NT2/D1 (cell line): ENCODE measurements at regions not wholly inside any gene's neighbourhood (a gene's known extent, or its start where the extent isn't known, plus 50 kb on each side); places are given as distances from the start of the nearest gene placed in this dataset.

Experiments
- SUZ12 ChIP-seq: IDR thresholded peaks from 2 replicates; pipeline ENCODE4 v1.6.1; 2011; ENCODE audit not compliant: insufficient read length, insufficient read depth; ENCODE audit errors: extremely low read depth
- ZNF274 ChIP-seq: IDR thresholded peaks from 2 replicates; pipeline ENCODE4 v1.6.1; 2011; ENCODE audit warnings: mild to moderate bottlenecking, low read depth, low read length

DNA sequence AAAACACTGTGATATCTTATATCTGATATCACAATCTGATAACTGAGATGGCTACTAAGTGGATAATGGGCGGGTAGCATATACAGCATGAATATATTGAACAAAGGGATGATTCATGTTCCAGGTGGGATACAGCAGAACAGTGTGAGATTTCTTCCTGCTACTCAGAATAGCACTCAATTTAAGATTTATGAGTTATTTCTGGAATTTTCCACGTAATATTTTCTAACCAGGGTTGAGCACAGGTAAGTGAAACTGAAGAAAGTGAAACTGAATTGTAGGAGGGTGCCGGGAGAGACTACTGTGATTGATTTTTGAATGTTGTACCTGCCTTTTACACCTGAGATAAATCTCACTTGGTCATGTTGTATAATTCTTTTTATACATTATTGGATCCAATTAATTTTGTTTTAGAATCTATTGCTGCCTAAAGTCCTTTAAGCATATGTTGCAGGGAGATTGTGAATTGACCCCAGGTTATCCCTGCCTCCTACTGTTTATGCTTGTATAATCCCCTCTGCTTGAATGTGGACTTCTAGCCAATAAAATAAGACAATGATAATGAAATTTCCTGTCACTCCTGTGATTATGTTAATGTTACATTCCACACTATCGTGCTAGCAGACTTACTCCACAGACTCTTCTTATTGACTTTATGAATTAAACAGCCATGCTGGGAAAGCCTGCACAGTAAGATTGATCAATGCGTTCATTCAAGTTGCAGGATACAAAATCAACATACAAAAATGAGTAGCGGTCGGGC lies 67.6 kb upstream of the RBBP8 start:
- TF ChIP-seq SUZ12 (no peak), ZNF274 (no peak)
